ENCODE measurements at regions not wholly inside any gene's neighbourhood (a gene's known extent, or its start where the extent isn't known, plus 50 kb on each side); places are given as distances from the start of the nearest gene placed in this dataset.

DNA sequence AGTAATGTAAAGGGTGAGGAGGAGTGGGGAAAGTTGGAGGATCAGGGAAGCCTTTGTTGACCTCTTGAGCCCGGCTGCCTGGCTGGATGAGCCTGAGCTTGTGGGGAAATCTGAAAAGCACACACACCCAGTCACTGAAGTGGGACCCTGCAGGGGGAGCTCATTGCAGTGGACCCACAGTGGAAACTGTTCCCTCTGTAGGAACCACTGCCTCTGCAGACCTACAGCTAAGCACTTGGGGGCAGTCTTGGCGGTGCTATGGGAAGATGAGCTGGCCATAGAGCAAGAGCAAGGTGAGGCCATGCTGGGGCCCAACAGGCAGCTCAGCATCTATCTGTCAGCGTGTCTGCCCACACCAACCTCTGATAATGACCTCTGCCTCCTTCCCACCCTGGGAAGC lies 294.8 kb downstream of the TSHZ3 start:
- TF ChIP-seq GATA2 (IDR thresholded peaks at IDR 0.05; ENCODE audit: low read depth, low read length) (no peak), GATA3 (IDR thresholded peaks at IDR 0.05; ENCODE audit: low read depth, low read length) (no peak)
